H1 (cell line): ENCODE measurements at regions not wholly inside any gene's neighbourhood (a gene's known extent, or its start where the extent isn't known, plus 50 kb on each side); places are given as distances from the start of the nearest gene placed in this dataset.

Experiments used
- CTCF ChIA-PET: fragments of 300-600 bp; sonication (Branson Sonifier 250); formaldehyde crosslinking; loops from one replicate; lab custom pipeline; 2021; ENCODE audit not compliant: partially characterized antibody; lab: Charles Lee
- POLR2A ChIA-PET: fragments of 300-600 bp; sonication (Branson Sonifier 250); formaldehyde crosslinking; loops from one replicate; lab custom pipeline; 2021; ENCODE audit warnings: inconsistent platforms; ENCODE audit not compliant: partially characterized antibody; lab: Charles Lee
- DNase-seq, 2 experiments: peaks; one replicate each; pipeline versions ENCODE4 v3.0.0 to v3.0.0-alpha.2; 2010 to 2022; ENCODE audit warnings: low spot score in 2 of 2, low read depth in 1 of 2, mixed read lengths in 1 of 2
- FAIRE-seq: peaks from 2 replicates; lab custom pipeline; 2011; peaks lifted over from hg19 to GRCh38; lab: Jason Lieb, UNC
- H2AFZ ChIP-seq: 2 replicates; pipeline ENCODE4 v1.8.1; 2012; ENCODE audit warnings: low read length, inconsistent platforms
- H2AK5ac ChIP-seq: 2 replicates; pipeline ENCODE4 v1.6.1; 2013; ENCODE audit warnings: low read depth, low read length
- H2BK120ac ChIP-seq: replicated peaks from 2 replicates; pipeline ENCODE3; 2013; ENCODE audit warnings: low read depth, low read length, inconsistent platforms
- H2BK12ac ChIP-seq: 2 replicates; pipeline ENCODE4 v1.6.1; 2013; ENCODE audit warnings: low read depth, low read length
- H2BK15ac ChIP-seq: 2 replicates; pipeline ENCODE4 v1.6.1; 2013; ENCODE audit warnings: low read length
- H2BK20ac ChIP-seq: 2 replicates; pipeline ENCODE4 v1.6.1; 2013; ENCODE audit warnings: low read length
- H2BK5ac ChIP-seq: 2 replicates; pipeline ENCODE4 v1.6.1; 2013; ENCODE audit warnings: low read depth, low read length
- H3K14ac ChIP-seq: 2 replicates; pipeline ENCODE4 v1.6.1; 2013; ENCODE audit warnings: inconsistent platforms; ENCODE audit not compliant: insufficient read length
- H3K18ac ChIP-seq: 2 replicates; pipeline ENCODE4 v1.6.1; 2013; ENCODE audit warnings: low read length; ENCODE audit errors: extremely low read depth
- H3K23ac ChIP-seq: 2 replicates; pipeline ENCODE4 v1.6.1; 2013; ENCODE audit warnings: inconsistent platforms; ENCODE audit not compliant: insufficient read length
- H3K23me2 ChIP-seq: 2 replicates; pipeline ENCODE4 v1.6.1; 2013; ENCODE audit warnings: low read depth, low read length
- H3K27ac ChIP-seq: 2 replicates; pipeline ENCODE4 v1.6.1; 2011; ENCODE audit warnings: low read depth, low read length, inconsistent platforms
- H3K27me3 ChIP-seq, 4 experiments: replicated peaks in 1 of 4; 1 replicate in 1 of 4; 2 replicates in 3 of 4; pipeline versions ENCODE4 v1.6.1 to v1.8.1; 2011 to 2013; ENCODE audit warnings: low read length in 3 of 4, mild to moderate bottlenecking in 3 of 4, inconsistent platforms in 2 of 4, mixed read lengths in 2 of 4, moderate library complexity in 1 of 4; ENCODE audit not compliant: control insufficient read depth in 3 of 4, insufficient read depth in 3 of 4; ENCODE audit errors: extremely low read depth in 1 of 4
- H3K36me3 ChIP-seq, 4 experiments: 2 replicates each; pipeline versions ENCODE4 v1.6.1 to v1.8.1; 2011 to 2013; ENCODE audit warnings: mild to moderate bottlenecking in 4 of 4, low read length in 3 of 4, moderate library complexity in 2 of 4, control low read depth in 1 of 4, inconsistent platforms in 1 of 4; ENCODE audit not compliant: insufficient read depth in 4 of 4, control insufficient read depth in 2 of 4
- H3K4ac ChIP-seq: replicated peaks from 2 replicates; pipeline ENCODE3; 2013; ENCODE audit warnings: low read length, low read depth, mixed read lengths, inconsistent platforms; ENCODE audit not compliant: insufficient read length
- H3K4me1 ChIP-seq, 4 experiments: replicated peaks in 1 of 4; 1 replicate in 1 of 4; 2 replicates in 3 of 4; pipeline versions ENCODE4 v1.6.1 to v1.8.1; 2011 to 2013; ENCODE audit warnings: low read length in 3 of 4, inconsistent platforms in 2 of 4, mixed read lengths in 1 of 4; ENCODE audit not compliant: insufficient read depth in 4 of 4, control insufficient read depth in 3 of 4
- H3K4me2 ChIP-seq, 2 experiments: 2 replicates each; pipeline versions ENCODE4 v1.6.1 to v1.8.1; 2011 to 2013; ENCODE audit warnings: low read depth in 2 of 2, low read length in 2 of 2, control low read depth in 1 of 2, inconsistent platforms in 1 of 2, mild to moderate bottlenecking in 1 of 2; ENCODE audit not compliant: insufficient read depth in 1 of 2
- H3K4me3 ChIP-seq, 4 experiments: fragments of 200-600, 300-600 bp in 1 of 4; sonication (generic), shearing (Covaris generic), sonication (Bioruptor Twin) in 1 of 4; 2 replicates each; pipeline versions ENCODE4 v1.5.1 to v1.8.1; 2011 to 2016; ENCODE audit warnings: low read length in 4 of 4, low read depth in 3 of 4, control low read depth in 2 of 4, inconsistent platforms in 2 of 4, mild to moderate bottlenecking in 2 of 4, mixed read lengths in 1 of 4, moderate library complexity in 1 of 4; ENCODE audit not compliant: insufficient read depth in 2 of 4; ENCODE audit errors: extremely low read depth in 1 of 4
- H3K56ac ChIP-seq: replicated peaks from 2 replicates; pipeline ENCODE3; 2013; ENCODE audit warnings: low read depth, mild to moderate bottlenecking, mixed read lengths, low read length, inconsistent platforms; ENCODE audit not compliant: insufficient read length
- H3K79me1 ChIP-seq: 2 replicates; pipeline ENCODE4 v1.6.1; 2013; ENCODE audit warnings: low read depth, low read length, control low read depth
- H3K79me2 ChIP-seq, 2 experiments: 2 replicates each; pipeline versions ENCODE4 v1.6.1 to v1.8.1; 2012 to 2013; ENCODE audit warnings: low read length in 2 of 2, mild to moderate bottlenecking in 2 of 2, inconsistent platforms in 1 of 2; ENCODE audit not compliant: insufficient read depth in 2 of 2, control insufficient read depth in 1 of 2
- H3K9ac ChIP-seq, 4 experiments: replicated peaks in 1 of 4; 1 replicate in 1 of 4; 2 replicates in 3 of 4; pipeline versions ENCODE4 v1.6.1 to v1.8.1; 2011 to 2013; ENCODE audit warnings: low read depth in 3 of 4, low read length in 3 of 4, control low read depth in 2 of 4, mild to moderate bottlenecking in 2 of 4, moderate library complexity in 2 of 4, inconsistent platforms in 1 of 4; ENCODE audit errors: extremely low read depth in 1 of 4
- H3K9me3 ChIP-seq, 2 experiments: 2 replicates each; pipeline versions ENCODE4 v1.6.1 to v1.8.1; 2012 to 2013; ENCODE audit warnings: mild to moderate bottlenecking in 2 of 2, moderate library complexity in 2 of 2, control low read depth in 1 of 2, inconsistent platforms in 1 of 2, low read depth in 1 of 2, low read length in 1 of 2, mixed read lengths in 1 of 2; ENCODE audit not compliant: insufficient read depth in 2 of 2
- H4K20me1 ChIP-seq, 2 experiments: replicated peaks in 1 of 2; 2 replicates each; pipeline versions ENCODE3 to v1.8.1; 2011 to 2013; ENCODE audit warnings: inconsistent platforms in 2 of 2, low read length in 2 of 2, mild to moderate bottlenecking in 1 of 2; ENCODE audit not compliant: insufficient read depth in 2 of 2, control insufficient read depth in 1 of 2
- H4K5ac ChIP-seq: 2 replicates; pipeline ENCODE4 v1.6.1; 2013; ENCODE audit warnings: low read length, low read depth, mixed read lengths, inconsistent platforms; ENCODE audit not compliant: insufficient read length
- H4K8ac ChIP-seq: 2 replicates; pipeline ENCODE4 v1.8.0; 2013; ENCODE audit warnings: mild to moderate bottlenecking, moderate library complexity, low read length, inconsistent platforms; ENCODE audit not compliant: insufficient read depth; ENCODE audit errors: extremely low read depth
- H4K91ac ChIP-seq: replicated peaks from 2 replicates; pipeline ENCODE3; 2013; ENCODE audit warnings: low read length, mixed read lengths, inconsistent platforms; ENCODE audit not compliant: insufficient read length
- ATF2 ChIP-seq: IDR thresholded peaks from 2 replicates; pipeline ENCODE4 v1.6.1; 2012; ENCODE audit warnings: low read length, inconsistent platforms
- CBX5 ChIP-seq: fragments of 300-800, 300-1000 bp; sonication (generic); IDR thresholded peaks from 2 replicates; pipeline ENCODE4 v1.7.1; 2016; ENCODE audit warnings: antibody characterized with exemption, low read length, low read depth
- FOSL1 ChIP-seq: IDR thresholded peaks from 2 replicates; pipeline ENCODE4 v1.6.1; 2011; ENCODE audit warnings: mild to moderate bottlenecking, low read depth, low read length, moderate library complexity; ENCODE audit not compliant: insufficient read depth
- JUND ChIP-seq: IDR thresholded peaks from 2 replicates; pipeline ENCODE4 v1.6.1; 2011; ENCODE audit warnings: mild to moderate bottlenecking, improper control_type of control experiment, low read length
- MAFK ChIP-seq: IDR thresholded peaks from 2 replicates; pipeline ENCODE4 v1.6.1; 2012; ENCODE audit warnings: low read depth, mild to moderate bottlenecking, improper control_type of control experiment, low read length
- NRF1 ChIP-seq: IDR thresholded peaks from 2 replicates; pipeline ENCODE4 v1.6.1; 2011; ENCODE audit warnings: mild to moderate bottlenecking, low read depth, low read length, improper control_type of control experiment
- PHF8 ChIP-seq: fragments of 200-600 bp; sonication (generic); conservative IDR thresholded peaks from 2 replicates; pipeline ENCODE4 v1.7.1; 2012; ENCODE audit warnings: low read depth, mild to moderate bottlenecking, inconsistent platforms, low read length, moderate library complexity
- RBBP5 ChIP-seq: IDR thresholded peaks from 2 replicates; pipeline ENCODE4 v1.7.1; 2012; ENCODE audit warnings: low read depth, mild to moderate bottlenecking, inconsistent platforms, low read length, moderate library complexity, borderline replicate concordance
- RFX5 ChIP-seq: IDR thresholded peaks from 2 replicates; pipeline ENCODE4 v1.6.1; 2011; ENCODE audit warnings: low read depth, low read length, improper control_type of control experiment, borderline replicate concordance
- RNF2 ChIP-seq: fragments of 200-900, 300-1000 bp; sonication (generic); IDR thresholded peaks from 2 replicates; pipeline ENCODE4 v1.7.1; 2016; ENCODE audit warnings: borderline replicate concordance, low read depth, mild to moderate bottlenecking, antibody characterized with exemption, low read length; ENCODE audit not compliant: poor library complexity, severe bottlenecking; ENCODE audit errors: missing control alignments
- SIRT6 ChIP-seq: IDR thresholded peaks from one replicate; pipeline ENCODE4 v1.7.1; 2012; ENCODE audit warnings: low read length, inconsistent platforms
- SIX5 ChIP-seq: IDR thresholded peaks from 2 replicates; pipeline ENCODE4 v1.6.1; 2011; ENCODE audit warnings: mild to moderate bottlenecking, low read depth, low read length
- SRF ChIP-seq: IDR thresholded peaks from 2 replicates; pipeline ENCODE4 v1.6.1; 2011; ENCODE audit warnings: mild to moderate bottlenecking, low read depth, low read length, moderate library complexity
- TCF12 ChIP-seq: IDR thresholded peaks from 2 replicates; pipeline ENCODE4 v1.6.1; 2011; ENCODE audit warnings: low read depth, mild to moderate bottlenecking, low read length
- WGBS, 2 experiments: shearing (Covaris generic) in 1 of 2; methylation state at CpG; one replicate each; pipeline versions ENCODE4 v1.1.6 to v1.1.7; 2013 to 2015; ENCODE audit warnings: low lambda C conversion rate in 2 of 2, mixed read lengths in 2 of 2, inconsistent platforms in 1 of 2, low coverage in 1 of 2, missing lambda C conversion rate in 1 of 2; ENCODE audit not compliant: insufficient replicate concordance in 2 of 2, insufficient coverage in 1 of 2, insufficient read length in 1 of 2; ENCODE audit errors: extremely low coverage in 1 of 2, missing lambda C conversion rate in 1 of 2; 5-methylcytosine and 5-hydroxymethylcytosine counted together

DNA sequence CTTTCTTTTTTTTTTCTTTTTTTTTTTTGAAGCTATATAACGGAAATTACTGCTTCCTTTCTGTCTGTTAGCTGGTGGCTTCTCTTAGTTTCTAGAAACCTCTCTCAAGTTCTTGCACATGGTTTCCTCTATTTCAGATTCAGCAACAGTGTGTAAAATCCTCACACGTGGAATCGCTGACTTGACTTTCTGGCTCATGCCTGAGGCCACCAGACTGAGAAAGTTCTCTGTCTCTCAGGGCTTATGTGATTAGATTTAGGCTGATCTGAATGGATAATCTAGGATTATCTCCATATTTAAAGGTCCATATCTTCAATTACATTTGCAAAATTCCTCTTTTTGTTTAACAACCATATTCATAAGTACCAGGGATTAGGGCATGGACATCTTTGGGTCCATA, 856.3 kb upstream of the SLITRK6 start:
- no peak overlapping the region for H4K8ac ChIP-seq
- no peak overlapping the region for H3K56ac ChIP-seq
- no peak overlapping the region for H3K9ac ChIP-seq
- H3K36me3 ChIP-seq: no peaks in the 10 kb centered on the region
- no peak overlapping the region for H2BK120ac ChIP-seq
- no peaks in the 10 kb centered on the region for H3K79me2 ChIP-seq
- H4K5ac ChIP-seq: no peak overlapping the region
- WGBS, 2 experiments: 97% methylated on average over 2 of the region's 3 CpGs; no CpG with 5 or more reads in 1 of the 2 experiments
- ChIA-PET POLR2A (no interaction called here), CTCF (no interaction called here)
- no peak overlapping the region for H3K27ac ChIP-seq
- H4K20me1 ChIP-seq: no peaks in the 10 kb centered on the region
- FAIRE-seq (no peak), DNase-seq (no peak)
- H3K9me3 ChIP-seq: no peaks in the 10 kb centered on the region
- no peak overlapping the region for H3K23ac ChIP-seq
- no peak overlapping the region for H2BK20ac ChIP-seq
- H2AK5ac ChIP-seq: no peak overlapping the region
- no peak overlapping the region for H2BK15ac ChIP-seq
- no peaks in the 10 kb centered on the region for H3K79me1 ChIP-seq
- no peak overlapping the region for H4K91ac ChIP-seq
- H3K27me3 ChIP-seq: no peaks in the 10 kb centered on the region
- H3K18ac ChIP-seq: no peak overlapping the region
- H3K4ac ChIP-seq: no peak overlapping the region
- H2BK5ac ChIP-seq: no peak overlapping the region
- H3K4me1 ChIP-seq: 0 out of 7 replicates have a peak, but pooled peaks cover 0 to 2% (median 0%) of the 10 kb centered on the region in 4 experiments
- no peak overlapping the region for H3K4me3 ChIP-seq
- H3K14ac ChIP-seq: no peak overlapping the region
- H3K4me2 ChIP-seq: no peak overlapping the region
- no peak overlapping the region for H2AFZ ChIP-seq
- H3K23me2 ChIP-seq: no peaks in the 10 kb centered on the region
- no peak overlapping the region for H2BK12ac ChIP-seq
- TF ChIP-seq TCF12: no peak
- TF ChIP-seq CBX5: no peak
- TF ChIP-seq SIX5: no peak
- TF ChIP-seq FOSL1: no peak
- TF ChIP-seq MAFK: no peak
- no peak for TF ChIP-seq ATF2
- no peak for TF ChIP-seq NRF1
- TF ChIP-seq RBBP5: no peak
- TF ChIP-seq SIRT6: no peak
- no peak for TF ChIP-seq RFX5
- no peak for TF ChIP-seq PHF8
- no peak for TF ChIP-seq RNF2
- TF ChIP-seq SRF: no peak
- TF ChIP-seq JUND: no peak
